B cell (primary cell): ENCODE measurements at regions not wholly inside any gene's neighbourhood (a gene's known extent, or its start where the extent isn't known, plus 50 kb on each side); places are given as distances from the start of the nearest gene placed in this dataset.

Source experiments
- CTCF ChIP-seq: fragments of 200-600 bp; IDR thresholded peaks from one replicate; pipeline ENCODE4 v1.8.0; 2022; ENCODE audit warnings: antibody characterized with exemption, mild to moderate bottlenecking
- EZH2 ChIP-seq: IDR thresholded peaks from 2 replicates; pipeline ENCODE4 v1.6.1; 2012; ENCODE audit warnings: borderline replicate concordance, low read depth, mild to moderate bottlenecking, moderate library complexity, low read length; ENCODE audit not compliant: insufficient read depth, poor library complexity, severe bottlenecking

- TF ChIP-seq CTCF, result no peak
- no peak for TF ChIP-seq EZH2
Measured at GRCh38 chr22:46072110-46072881, 78.0 kb upstream of the PPARA start.
